ENCODE measurements at regions not wholly inside any gene's neighbourhood (a gene's known extent, or its start where the extent isn't known, plus 50 kb on each side); places are given as distances from the start of the nearest gene placed in this dataset.

DNA sequence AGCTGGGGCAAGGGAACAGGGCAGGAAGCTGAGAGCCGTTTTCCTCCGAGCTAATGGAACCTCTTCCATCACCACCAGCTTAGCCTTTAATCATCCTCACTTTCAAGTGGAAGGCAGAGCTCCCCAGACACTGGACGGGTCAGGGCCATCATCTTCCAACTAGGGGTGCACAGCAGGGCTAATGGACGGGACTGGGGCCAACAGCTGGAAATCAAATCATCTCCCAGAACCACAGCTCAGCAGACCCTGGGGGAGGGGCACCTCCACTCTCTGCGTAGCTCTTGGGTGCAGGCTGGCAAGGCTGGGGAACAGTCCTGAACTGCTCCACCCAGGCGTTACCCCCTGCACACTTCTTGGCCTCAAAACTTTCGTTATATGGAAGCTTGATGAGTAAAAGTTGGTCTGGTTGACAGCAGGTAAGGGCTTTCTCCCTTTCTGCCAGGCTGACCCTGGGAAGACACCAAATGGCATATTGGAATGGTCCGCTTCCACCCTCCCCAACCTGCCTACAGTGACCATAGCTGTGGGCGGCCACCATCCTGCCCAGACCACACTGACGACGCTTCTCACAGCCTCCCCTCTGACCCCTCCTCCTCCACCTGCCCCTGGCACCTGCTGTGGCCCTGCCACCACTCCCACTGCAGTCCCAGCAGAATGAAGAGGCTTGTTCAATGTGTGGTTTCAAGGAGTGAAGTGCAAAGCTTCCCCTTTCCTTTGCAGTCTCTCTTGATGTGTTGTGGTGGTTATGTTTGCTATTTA is 51.7 kb upstream of the RET start:
- peak; percentile 26 for DNase-seq

DNA sequence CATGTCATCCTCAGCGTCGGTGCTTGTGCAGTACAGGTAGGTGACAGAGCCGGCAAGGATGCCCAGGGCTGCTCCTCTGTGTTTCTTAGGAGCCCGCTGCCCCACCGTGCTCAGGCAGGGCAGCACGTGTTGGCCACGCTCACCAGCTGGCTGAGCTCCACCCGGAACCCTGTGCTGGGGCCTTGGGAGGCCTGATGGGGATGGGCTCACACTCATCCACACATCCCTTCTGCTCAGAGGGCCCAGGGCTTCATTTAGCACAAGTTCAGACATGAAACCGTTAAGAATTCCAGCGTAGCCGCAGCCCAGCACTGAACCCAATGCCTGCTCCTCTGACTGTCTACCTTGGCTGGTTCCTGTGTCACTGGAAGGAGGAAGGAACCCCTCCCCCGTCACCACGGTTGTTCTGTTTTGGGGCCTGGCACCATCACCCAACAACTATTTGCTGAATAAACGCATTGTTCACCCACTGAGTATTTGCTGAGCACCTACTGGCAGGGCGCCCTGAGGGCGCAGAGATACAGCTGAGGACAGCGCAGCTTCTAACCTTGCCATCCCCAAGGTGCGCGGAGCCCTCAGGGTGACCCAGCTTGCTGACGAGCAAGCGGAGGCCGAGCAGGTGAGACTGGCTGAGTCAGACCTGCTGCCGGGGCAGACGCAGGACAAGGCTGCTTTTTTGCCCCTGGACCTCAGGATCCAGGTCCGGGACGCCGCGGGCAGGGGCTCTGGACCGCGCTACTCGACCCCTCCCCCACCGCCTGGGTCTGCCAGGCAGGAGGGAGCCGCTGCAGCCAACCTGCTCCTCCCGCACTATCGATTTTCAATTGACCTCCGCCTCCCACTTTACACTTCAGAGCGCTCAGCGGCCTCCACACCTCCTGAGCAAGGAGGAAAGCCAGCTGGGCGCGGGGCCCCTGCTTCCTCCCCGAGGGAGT is 50.6 kb upstream of the RET start:
- peak; percentile 95 for DNase-seq

Measured in RPMI8226 (cell line).